Ovary (tissue), 7 donors: ENCODE measurements at regions not wholly inside any gene's neighbourhood (a gene's known extent, or its start where the extent isn't known, plus 50 kb on each side); places are given as distances from the start of the nearest gene placed in this dataset.

ENCODE experiments used
- DNase-seq, 5 donors: peaks; one replicate each; pipeline ENCODE4 v3.0.0-alpha.2; 2019 to 2020
- H3K27ac ChIP-seq, 2 donors: fragments of 200-600 bp; one replicate each; pipeline versions ENCODE4 v1.5.1 to v1.8.0; 2019 to 2022
- H3K27me3 ChIP-seq: fragments of 200-600 bp; one replicate; pipeline ENCODE4 v1.8.0; 2022
- H3K36me3 ChIP-seq: fragments of 200-600 bp; sonication (generic); one replicate; pipeline ENCODE4 v1.5.1; 2019
- H3K4me1 ChIP-seq: one replicate; pipeline ENCODE4 v1.8.1; 2013; ENCODE audit warnings: mild to moderate bottlenecking, moderate library complexity; ENCODE audit not compliant: insufficient read depth
- H3K4me3 ChIP-seq: fragments of 200-600 bp; sonication (generic); one replicate; pipeline ENCODE4 v1.5.1; 2017
- H3K9me3 ChIP-seq, 2 donors: fragments of 200-600 bp in 1 of 2; sonication (generic) in 1 of 2; one replicate each; pipeline versions ENCODE4 v1.5.1 to v1.8.1; 2013 to 2019; ENCODE audit warnings: mild to moderate bottlenecking in 1 of 2, moderate library complexity in 1 of 2
- EP300 ChIP-seq: sonication (generic); formaldehyde crosslinking; IDR thresholded peaks from one replicate; pipeline ENCODE4 v1.6.1; 2017; ENCODE audit warnings: antibody characterized with exemption
- POLR2A ChIP-seq: fragments of 450-650 bp; IDR thresholded peaks from one replicate; pipeline ENCODE4 v1.6.1; 2017; ENCODE audit warnings: antibody characterized with exemption, mild to moderate bottlenecking, moderate library complexity
- WGBS, 3 donors: extraction: QIAGEN DNeasy Blood & Tissue Kit in 1 of 3; methylation state at CpG; one replicate each; pipeline versions ENCODE4 v1.1.5 to v1.1.7; 2013 to 2017; 5-methylcytosine and 5-hydroxymethylcytosine counted together
- intact Hi-C, 4 donors: fragments of 100-400 bp; cut with DNase I; formaldehyde crosslinking; loops; one replicate each; pipeline versions ENCODE4 v1.11.0 to v1.15.1; 2022 to 2023
- TF ChIP-seq, protein P1 (sequence below), 3 donors: fragments of 450-650 bp in 2 of 3; fragments of 200-600 bp in 1 of 3; IDR thresholded peaks; one replicate each; pipeline versions ENCODE4 v1.5.1 to v1.8.0; 2016 to 2022; ENCODE audit warnings: antibody characterized with exemption in 3 of 3, mild to moderate bottlenecking in 1 of 3
- donor health status: DM: no; HTN: no; CAD: no; lungs with moderate emphysema.
- donor health status: DM: no; HTN: no; CAD: no.
- donor health status: Bipolar disorder and iron deficiency.
- donor health status: DM: no; HTN: no; CAD: no.
- donor health status: DM: yes; HTN: yes; CAD: no.

DNA sequence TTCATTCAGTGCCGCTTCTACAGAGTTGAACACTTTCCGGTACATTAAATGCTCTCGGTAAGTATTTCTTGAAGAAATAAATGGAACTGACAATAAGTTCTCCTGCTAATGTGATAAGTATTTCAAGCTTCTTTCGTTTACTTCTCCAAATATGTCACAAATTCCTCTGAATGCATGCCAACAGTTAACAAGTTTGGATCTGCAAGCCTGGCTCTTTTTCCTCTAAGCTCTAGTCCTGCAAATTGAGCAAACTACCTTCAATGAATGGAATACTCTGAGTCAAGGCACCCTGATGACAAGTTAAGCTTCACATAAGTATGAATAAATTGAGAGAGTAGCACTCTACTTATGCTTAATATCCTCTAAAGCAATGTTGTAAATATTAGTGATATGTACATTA lies 403.6 kb downstream of the PDGFC start:
- no peak overlapping the region for H3K4me3 ChIP-seq
- 77 to 80% (median 79%) methylated on average over 4 of the region's 4 CpGs for WGBS, 3 donors
- no peaks in the 10 kb centered on the region for H3K36me3 ChIP-seq
- TF ChIP-seq EP300 (no peak), POLR2A (no peak)
- TF ChIP-seq, protein P1, sequence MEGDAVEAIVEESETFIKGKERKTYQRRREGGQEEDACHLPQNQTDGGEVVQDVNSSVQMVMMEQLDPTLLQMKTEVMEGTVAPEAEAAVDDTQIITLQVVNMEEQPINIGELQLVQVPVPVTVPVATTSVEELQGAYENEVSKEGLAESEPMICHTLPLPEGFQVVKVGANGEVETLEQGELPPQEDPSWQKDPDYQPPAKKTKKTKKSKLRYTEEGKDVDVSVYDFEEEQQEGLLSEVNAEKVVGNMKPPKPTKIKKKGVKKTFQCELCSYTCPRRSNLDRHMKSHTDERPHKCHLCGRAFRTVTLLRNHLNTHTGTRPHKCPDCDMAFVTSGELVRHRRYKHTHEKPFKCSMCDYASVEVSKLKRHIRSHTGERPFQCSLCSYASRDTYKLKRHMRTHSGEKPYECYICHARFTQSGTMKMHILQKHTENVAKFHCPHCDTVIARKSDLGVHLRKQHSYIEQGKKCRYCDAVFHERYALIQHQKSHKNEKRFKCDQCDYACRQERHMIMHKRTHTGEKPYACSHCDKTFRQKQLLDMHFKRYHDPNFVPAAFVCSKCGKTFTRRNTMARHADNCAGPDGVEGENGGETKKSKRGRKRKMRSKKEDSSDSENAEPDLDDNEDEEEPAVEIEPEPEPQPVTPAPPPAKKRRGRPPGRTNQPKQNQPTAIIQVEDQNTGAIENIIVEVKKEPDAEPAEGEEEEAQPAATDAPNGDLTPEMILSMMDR (IDR thresholded peaks at IDR 0.05), result no peak
- no peak overlapping the region for H3K27ac ChIP-seq
- DNase-seq, result no peak
- H3K9me3 ChIP-seq, result no peaks in the 10 kb centered on the region
- H3K27me3 ChIP-seq, result no peaks in the 10 kb centered on the region
- intact Hi-C loops, result no loop called here
- no peaks in the 10 kb centered on the region for H3K4me1 ChIP-seq

DNA sequence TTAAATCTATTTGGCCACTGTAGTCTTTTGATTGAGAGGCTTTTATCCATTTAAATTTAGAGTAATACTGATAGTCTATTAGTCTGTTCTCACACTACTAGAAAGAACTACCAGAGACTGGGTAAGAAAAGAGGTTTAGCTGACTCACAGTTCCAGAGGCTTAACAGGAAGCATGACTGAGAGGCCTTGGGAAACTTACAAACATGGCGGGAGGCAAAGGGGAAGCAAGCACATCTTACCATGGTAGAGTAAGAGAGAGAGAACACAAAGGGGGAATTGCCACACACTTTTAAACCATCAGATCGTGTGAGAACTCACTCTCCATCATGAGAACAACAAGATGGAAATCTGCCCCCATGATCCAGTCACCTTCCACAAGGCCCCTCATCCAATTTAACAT lies 410.9 kb downstream of the PDGFC start:
- no peak overlapping the region for H3K4me3 ChIP-seq
- no peaks in the 10 kb centered on the region for H3K9me3 ChIP-seq
- intact Hi-C loops, result no loop called here
- no peaks in the 10 kb centered on the region for H3K27me3 ChIP-seq
- no peak overlapping the region for H3K27ac ChIP-seq
- no peak for TF ChIP-seq POLR2A
- no peak for TF ChIP-seq EP300
- TF ChIP-seq, protein P1 (IDR thresholded peaks at IDR 0.05), result no peak
- 91 to 97% (median 94%) methylated on average over 2 of the region's 2 CpGs for WGBS, 3 donors
- no peaks in the 10 kb centered on the region for H3K4me1 ChIP-seq
- H3K36me3 ChIP-seq, result no peaks in the 10 kb centered on the region
- DNase-seq, result no peak

DNA sequence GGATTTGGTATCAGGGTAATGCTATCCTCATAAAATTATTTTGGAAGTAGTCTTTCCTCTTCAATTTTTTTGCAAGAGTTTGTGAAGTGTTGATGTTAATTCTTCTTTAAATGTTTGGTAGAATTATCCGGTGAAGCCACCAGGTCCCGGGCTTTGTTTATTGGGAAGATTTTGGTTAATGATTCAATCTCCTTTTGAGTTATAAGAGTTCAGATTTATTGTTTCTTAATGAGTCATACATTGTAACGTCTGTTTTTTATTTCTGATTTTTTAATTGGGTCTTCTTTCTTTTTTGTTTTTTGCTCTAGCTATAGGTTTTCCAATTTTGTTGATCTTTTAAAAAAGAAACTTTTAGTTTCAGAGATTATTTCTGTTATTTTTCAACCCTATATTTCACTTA lies 412.3 kb downstream of the PDGFC start:
- Histone ChIP-seq H3K27me3 (no peaks in the 10 kb centered on the region), H3K36me3 (no peaks in the 10 kb centered on the region), H3K27ac (no peak overlapping the region), H3K4me3 (no peak overlapping the region), H3K4me1 (no peaks in the 10 kb centered on the region), H3K9me3 (no peaks in the 10 kb centered on the region)
- TF ChIP-seq, protein P1 (IDR thresholded peaks at IDR 0.05), result no peak
- no peak for TF ChIP-seq EP300
- TF ChIP-seq POLR2A, result no peak
- WGBS, 3 donors, result 45 to 54% (median 46%) methylated on average over 3 of the region's 3 CpGs
- intact Hi-C loops, result no loop called here
- no peak for DNase-seq

- no peak overlapping the region for H3K27ac ChIP-seq
- TF ChIP-seq EP300 (no peak), POLR2A (no peak)
- TF ChIP-seq, protein P1 (IDR thresholded peaks at IDR 0.05), result no peak
- intact Hi-C loops, result no loop called here
- H3K4me1 ChIP-seq, result no peaks in the 10 kb centered on the region
- no peak for DNase-seq
- WGBS, 3 donors, result 84 to 87% (median 85%) methylated on average over 7 of the region's 7 CpGs
- H3K36me3 ChIP-seq, result no peaks in the 10 kb centered on the region
- H3K9me3 ChIP-seq, result no peaks in the 10 kb centered on the region
- H3K27me3 ChIP-seq, result no peaks in the 10 kb centered on the region
- no peak overlapping the region for H3K4me3 ChIP-seq
These were observed 413.1 kb downstream of the PDGFC start for GRCh38 chr4:156558373-156559025.
